Activated T-cell treated with anti-CD3 and anti-CD28 coated beads, Interleukin-2, amount 50 U/mL, for 24 hours (primary cell): ENCODE measurements at regions not wholly inside any gene's neighbourhood (a gene's known extent, or its start where the extent isn't known, plus 50 kb on each side); places are given as distances from the start of the nearest gene placed in this dataset.
A peak's percentile ranks its signal among the peaks of the same experiment; 100 is the strongest.
"Not testable (repeated sequence)": the region's sequence is repeated elsewhere in the genome, so short reads cannot be mapped to it uniquely, and the experiment has no call there.

ENCODE experiments used
- DNase-seq: peaks from one replicate; pipeline ENCODE4 v3.0.0-alpha.2; 2020
- H3K27ac Mint-ChIP-seq: 2 replicates; pipeline ENCODE4 v1.8.0; 2020; ENCODE audit warnings: mild to moderate bottlenecking, mixed read lengths
- H3K27me3 Mint-ChIP-seq: 2 replicates; pipeline ENCODE4 v1.8.0; 2020; ENCODE audit warnings: mixed read lengths
- H3K36me3 Mint-ChIP-seq: 2 replicates; pipeline ENCODE4 v1.8.0; 2020; ENCODE audit warnings: low read depth, mixed read lengths
- H3K4me1 Mint-ChIP-seq: 2 replicates; pipeline ENCODE4 v1.8.0; 2020; ENCODE audit warnings: low read depth, mixed read lengths
- H3K4me3 Mint-ChIP-seq: 2 replicates; pipeline ENCODE4 v1.8.0; 2020; ENCODE audit warnings: mild to moderate bottlenecking, moderate library complexity, mixed read lengths
- H3K9me3 Mint-ChIP-seq: 2 replicates; pipeline ENCODE4 v1.8.0; 2020; ENCODE audit warnings: mixed read lengths

DNA sequence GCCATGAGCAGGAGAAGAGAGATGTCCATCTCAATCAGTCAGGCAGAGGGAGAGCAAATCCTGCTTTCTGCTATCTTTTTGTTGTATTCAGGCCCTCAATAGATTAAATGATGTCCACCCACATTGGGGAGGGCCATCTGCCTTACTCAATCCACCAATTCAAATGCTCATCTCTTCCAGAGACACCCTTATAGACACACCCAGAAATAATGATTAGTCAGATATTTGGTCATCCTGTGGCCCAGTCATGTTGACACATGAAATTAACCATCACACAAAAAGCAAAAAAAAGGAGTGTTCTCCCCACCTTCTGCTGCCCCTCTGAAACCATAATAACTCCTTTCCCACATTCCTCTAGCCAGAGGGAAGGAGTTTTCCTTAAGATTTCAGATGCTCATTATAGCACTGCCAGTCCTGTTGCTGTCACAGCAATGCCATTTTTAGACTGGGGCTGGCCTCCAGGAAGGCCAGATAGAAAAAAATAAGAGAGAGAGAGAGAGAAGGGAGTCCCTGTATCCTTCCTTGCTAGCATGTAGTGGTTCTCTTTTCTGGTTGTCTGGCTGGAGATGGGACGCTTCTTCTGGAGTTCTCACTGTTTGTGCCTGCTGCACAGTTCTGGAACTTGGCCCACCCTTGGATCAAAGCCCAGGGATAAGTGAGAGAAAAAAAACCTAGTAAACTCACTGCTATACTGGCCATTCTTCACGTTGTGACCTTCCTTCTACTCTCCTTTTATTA lies 177.7 kb downstream of the RBM46 start:
- Mint-ChIP-seq H3K27ac (no peak overlapping the region), H3K36me3 (no peaks in the 10 kb centered on the region), H3K9me3 (peaks cover 12% of the 10 kb centered on the region), H3K4me1 (no peaks in the 10 kb centered on the region), H3K4me3 (no peak overlapping the region), H3K27me3 (no peaks in the 10 kb centered on the region)
- DNase-seq: no peak

DNA sequence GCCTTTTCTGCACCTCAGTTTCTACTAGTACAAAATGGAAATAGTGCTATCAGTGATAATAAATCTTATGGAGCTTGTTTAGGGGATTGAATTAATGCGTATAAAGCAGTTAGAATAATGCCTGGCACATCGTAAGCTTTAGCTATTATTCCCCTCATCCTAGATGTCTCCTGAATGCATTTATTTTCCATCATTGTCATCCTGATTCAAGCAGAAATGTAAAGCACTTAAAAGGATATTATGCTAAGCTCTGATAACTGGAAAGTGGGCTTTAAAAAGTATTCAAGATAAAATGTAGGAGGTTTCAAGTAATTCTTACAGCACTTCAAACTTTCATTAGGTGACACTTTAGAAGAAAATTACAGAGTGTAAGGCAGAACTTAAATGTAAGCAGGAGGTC lies 178.7 kb downstream of the RBM46 start:
- Mint-ChIP-seq H3K27me3 (no peaks in the 10 kb centered on the region), H3K9me3 (peaks cover 8% of the 10 kb centered on the region)

DNA sequence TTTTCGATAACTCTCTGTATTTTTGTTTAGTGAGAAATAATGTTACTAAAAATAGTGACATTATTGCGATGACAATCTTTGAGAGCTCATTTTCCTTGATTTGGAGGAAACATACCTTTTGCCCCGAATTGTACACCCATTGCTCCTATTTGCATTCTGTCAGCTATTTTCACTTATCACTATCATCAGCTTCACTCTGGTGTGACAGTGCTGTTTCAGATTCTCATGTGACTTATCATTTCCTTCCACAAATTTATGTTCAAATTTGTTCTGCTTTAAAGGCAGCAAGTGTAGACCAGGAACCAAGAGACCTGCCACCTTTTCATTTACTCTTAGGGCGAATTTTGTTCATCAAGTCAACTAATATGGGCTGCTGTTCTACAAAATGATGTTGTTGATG lies 179.4 kb downstream of the RBM46 start:
- no peaks in the 10 kb centered on the region for H3K27me3 Mint-ChIP-seq
- no peak overlapping the region for H3K27ac Mint-ChIP-seq
- H3K9me3 Mint-ChIP-seq: peaks cover 4% of the 10 kb centered on the region
- no peak for DNase-seq
- no peaks in the 10 kb centered on the region for H3K4me1 Mint-ChIP-seq
- no peak overlapping the region for H3K4me3 Mint-ChIP-seq
- H3K36me3 Mint-ChIP-seq: no peaks in the 10 kb centered on the region

More for the DNA sequence above, 178.7 kb downstream of the RBM46 start:
- H3K36me3 Mint-ChIP-seq: no peaks in the 10 kb centered on the region
- H3K4me3 Mint-ChIP-seq: no peak overlapping the region
- H3K27ac Mint-ChIP-seq: no peak overlapping the region
- no peaks in the 10 kb centered on the region for H3K4me1 Mint-ChIP-seq
- no peak for DNase-seq

DNA sequence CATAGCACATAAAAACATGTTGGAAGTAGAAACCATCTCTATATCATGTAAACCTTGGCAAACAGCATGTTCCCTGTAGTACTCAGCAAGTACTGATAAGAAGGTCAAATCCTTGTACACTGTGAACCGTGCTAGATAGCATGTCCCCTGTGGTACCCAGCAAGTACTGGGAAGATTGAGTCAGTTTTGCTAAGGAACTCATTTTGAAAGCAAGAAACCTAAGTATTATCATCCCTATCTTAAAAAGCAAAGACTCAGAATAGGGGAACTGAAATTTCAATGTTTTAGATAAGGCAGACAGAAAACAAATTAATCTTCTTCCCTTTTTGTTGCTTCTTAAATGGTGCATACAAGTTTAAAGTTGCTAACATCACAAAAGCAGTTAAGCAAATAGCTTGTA lies 180.2 kb downstream of the RBM46 start:
- Mint-ChIP-seq H3K27me3 (no peaks in the 10 kb centered on the region), H3K36me3 (no peaks in the 10 kb centered on the region), H3K27ac (no peak overlapping the region), H3K4me3 (no peak overlapping the region), H3K4me1 (no peaks in the 10 kb centered on the region), H3K9me3 (peaks cover 3% of the 10 kb centered on the region)
- no peak for DNase-seq

DNA sequence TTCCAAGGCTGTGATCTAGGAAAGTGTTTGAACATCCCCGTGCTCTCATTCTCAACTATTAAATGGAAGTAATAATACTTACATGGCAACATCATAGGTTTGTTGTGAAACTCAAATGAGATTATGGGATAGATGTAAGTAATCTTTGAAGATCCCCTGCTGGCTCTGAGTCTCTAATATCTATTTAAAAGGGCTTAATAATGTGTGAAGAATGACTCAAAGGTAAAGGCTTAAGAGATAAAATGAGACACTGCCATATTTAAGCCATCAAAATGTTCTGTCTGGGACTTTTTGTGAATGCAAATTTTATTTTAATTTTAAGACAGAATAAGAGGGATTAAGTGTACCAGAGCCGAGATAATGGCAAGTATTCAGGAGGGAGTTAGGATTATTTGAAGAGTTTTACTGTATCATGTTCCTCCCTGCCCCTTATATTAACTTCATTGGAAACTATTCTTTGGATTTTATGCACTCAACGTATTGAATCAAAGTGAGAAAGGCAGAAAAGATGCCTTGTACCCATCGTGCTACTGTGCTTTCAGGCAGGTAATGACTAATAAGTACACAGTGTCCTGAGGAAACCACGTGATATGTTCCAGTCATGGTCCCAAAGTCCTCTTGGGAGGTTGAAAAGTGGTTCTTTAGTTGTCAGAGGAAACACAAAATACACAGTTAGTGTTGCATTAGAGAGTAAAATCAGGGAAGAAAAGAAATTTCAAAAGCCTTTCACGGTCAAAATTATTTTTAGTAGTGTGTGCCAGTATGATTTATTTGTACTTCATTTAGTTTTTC lies 192.4 kb downstream of the RBM46 start:
- no peaks in the 10 kb centered on the region for H3K9me3 Mint-ChIP-seq
- no peaks in the 10 kb centered on the region for H3K27me3 Mint-ChIP-seq
- no peak overlapping the region for H3K27ac Mint-ChIP-seq
- DNase-seq: no peak
- H3K4me1 Mint-ChIP-seq: no peaks in the 10 kb centered on the region
- H3K4me3 Mint-ChIP-seq: no peak overlapping the region
- no peaks in the 10 kb centered on the region for H3K36me3 Mint-ChIP-seq

DNA sequence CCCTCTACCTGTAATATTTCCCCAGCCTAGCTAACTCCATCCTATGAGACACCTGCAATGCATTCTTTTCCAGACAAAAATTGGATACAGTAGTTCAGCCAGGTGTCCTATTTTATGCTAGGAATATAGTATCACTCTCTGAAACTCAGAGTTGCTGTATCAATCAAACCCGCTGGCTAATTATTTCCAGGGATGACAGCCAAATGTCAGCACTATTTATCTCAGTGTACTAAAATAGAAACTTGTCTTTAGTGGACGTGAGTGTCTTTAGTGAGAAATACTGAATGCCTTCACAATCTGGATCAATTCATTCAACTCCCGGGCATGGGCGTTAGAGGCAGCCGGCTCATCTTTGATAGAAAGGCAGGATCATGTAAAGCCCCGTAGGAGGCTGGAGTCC lies 196.2 kb downstream of the RBM46 start:
- Mint-ChIP-seq H3K27ac (no peak overlapping the region), H3K4me1 (no peaks in the 10 kb centered on the region), H3K27me3 (no peaks in the 10 kb centered on the region), H3K36me3 (no peaks in the 10 kb centered on the region), H3K4me3 (no peak overlapping the region), H3K9me3 (no peaks in the 10 kb centered on the region)
- DNase-seq: no peak

DNA sequence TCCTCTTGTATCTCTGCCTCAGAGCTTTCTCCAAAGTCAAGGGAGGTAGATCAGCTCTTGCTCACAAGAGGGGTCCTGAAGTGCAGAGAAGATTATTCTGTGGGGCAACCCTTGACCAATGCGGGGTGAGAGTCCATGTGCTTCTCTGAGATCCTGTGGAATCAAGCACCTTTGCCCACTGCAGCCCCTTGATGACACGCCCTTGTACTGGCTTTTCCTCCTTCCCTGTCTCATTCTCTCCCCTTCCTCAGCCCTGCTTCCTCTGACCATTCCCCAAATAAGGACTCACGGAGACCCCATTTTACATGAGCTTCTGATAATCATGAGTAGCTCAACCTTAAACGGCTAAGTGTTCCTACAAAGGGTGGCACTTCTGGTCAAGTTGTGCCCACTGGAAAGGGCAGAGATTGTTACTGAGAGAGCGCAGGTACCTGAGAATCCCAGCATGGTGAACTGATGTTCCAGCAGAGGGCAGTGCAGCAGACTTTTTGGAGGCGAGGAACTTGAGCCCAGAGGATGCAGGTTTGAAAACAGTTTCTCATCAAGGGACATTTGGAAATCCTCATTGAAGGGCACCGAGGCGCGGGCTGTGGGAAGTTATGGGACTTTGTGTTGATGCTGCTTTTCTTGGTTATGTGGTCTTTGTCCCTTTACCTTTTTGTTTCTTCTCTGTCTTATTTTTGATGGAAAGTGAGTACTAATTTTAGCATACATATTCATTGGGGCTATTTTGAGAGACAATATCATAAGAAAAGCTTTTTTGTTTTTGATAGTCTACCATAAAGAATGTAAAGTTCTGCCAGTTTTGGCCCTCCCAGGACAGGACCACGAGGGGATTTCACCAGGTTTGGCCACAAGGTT lies 201.3 kb downstream of the RBM46 start:
- H3K27me3 Mint-ChIP-seq: peaks cover 5% of the 10 kb centered on the region
- H3K36me3 Mint-ChIP-seq: no peaks in the 10 kb centered on the region
- H3K27ac Mint-ChIP-seq: no peak overlapping the region
- H3K4me1 Mint-ChIP-seq: no peaks in the 10 kb centered on the region
- H3K4me3 Mint-ChIP-seq: no peak overlapping the region
- peak; percentile 38 for DNase-seq
- no peaks in the 10 kb centered on the region for H3K9me3 Mint-ChIP-seq

DNA sequence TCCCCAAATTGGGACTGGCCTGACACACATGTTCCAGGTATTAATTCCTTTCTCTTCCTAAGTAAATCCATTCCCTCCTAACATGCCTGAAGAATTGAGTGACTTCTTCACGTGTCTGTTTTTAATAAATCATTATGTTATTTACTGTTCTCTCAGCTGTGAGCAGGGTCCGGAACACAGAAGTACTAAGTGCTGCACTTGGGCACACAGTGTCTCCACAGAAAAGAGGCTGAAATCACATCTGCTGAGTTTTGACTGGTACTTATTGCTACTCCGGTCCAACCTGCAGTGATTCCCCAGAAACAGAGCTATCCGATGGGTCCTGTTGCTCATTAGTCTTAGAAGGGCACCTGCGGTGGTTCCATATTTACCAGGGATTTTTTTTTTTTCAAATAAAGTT lies 202.6 kb downstream of the RBM46 start:
- no peaks in the 10 kb centered on the region for H3K4me1 Mint-ChIP-seq

DNA sequence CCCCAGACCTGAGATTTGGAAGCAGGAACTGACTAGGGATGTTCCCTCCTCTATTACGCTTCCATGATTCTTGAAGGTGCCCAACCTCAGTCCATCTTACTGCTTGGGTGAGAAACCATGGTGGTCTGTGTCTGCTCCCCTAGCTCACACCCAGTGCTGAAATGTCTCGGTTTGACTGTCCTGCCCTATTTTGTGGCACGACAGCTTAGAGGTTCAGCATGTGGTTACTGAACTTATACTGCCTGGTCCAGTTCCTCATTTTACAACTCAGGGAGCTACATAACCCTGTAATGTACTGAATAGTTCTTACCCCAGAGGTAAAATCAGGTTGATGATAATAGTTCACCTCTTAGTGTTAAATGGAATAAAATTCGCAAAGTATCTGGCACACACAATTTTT lies 203.1 kb downstream of the RBM46 start:
- Mint-ChIP-seq H3K36me3 (no peaks in the 10 kb centered on the region), H3K4me3 (no peak overlapping the region), H3K4me1 (no peaks in the 10 kb centered on the region), H3K9me3 (no peaks in the 10 kb centered on the region), H3K27ac (no peak overlapping the region), H3K27me3 (peaks cover 5% of the 10 kb centered on the region)
- DNase-seq: no peak

More for the DNA sequence above, 202.6 kb downstream of the RBM46 start:
- Mint-ChIP-seq H3K36me3 (no peaks in the 10 kb centered on the region), H3K27me3 (peaks cover 5% of the 10 kb centered on the region), H3K4me3 (no peak overlapping the region), H3K27ac (no peak overlapping the region), H3K9me3 (no peaks in the 10 kb centered on the region)
- no peak for DNase-seq

DNA sequence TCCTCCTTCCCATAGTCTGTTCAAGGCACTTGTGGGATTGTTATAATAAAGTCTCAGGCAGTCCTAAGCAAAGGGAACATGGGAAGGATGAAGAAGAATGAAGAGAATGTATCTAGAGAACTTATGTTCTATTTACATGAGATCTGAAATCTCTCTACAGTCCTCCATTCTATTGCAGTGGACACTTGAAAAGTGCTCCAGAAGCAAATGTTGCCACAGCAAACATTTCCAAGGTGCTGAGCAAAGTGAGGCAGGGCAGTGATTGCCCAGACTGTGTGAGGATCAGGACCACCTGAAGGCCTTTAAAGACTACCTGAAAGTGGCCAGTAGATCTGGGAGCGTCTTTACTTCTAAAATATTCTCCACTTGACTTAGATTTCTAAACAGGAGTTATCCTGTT lies 203.5 kb downstream of the RBM46 start:
- Mint-ChIP-seq H3K4me3 (no peak overlapping the region), H3K27ac (no peak overlapping the region), H3K9me3 (no peaks in the 10 kb centered on the region), H3K27me3 (peaks cover 5% of the 10 kb centered on the region), H3K4me1 (no peaks in the 10 kb centered on the region), H3K36me3 (no peaks in the 10 kb centered on the region)
- DNase-seq: no peak

DNA sequence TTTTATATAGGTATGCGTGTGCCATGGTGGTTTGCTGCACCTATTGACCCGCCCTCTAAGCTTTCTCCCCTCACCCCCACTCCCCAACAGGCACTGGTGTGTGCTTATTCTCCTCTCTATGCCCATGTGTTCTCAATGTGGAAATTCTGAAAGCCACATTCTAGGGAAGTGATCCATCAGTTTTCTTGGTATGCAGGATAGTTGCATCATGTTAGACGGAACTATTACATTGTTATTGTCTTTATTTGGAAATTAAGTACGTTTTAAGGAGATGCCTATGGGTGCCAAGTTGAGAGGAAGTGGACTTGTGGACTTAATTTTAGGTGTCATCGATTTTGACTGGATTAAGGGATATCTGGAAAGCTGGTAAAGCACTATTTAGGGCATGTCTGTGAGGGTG lies 204.6 kb downstream of the RBM46 start:
- no peaks in the 10 kb centered on the region for H3K9me3 Mint-ChIP-seq
- no peak overlapping the region for H3K27ac Mint-ChIP-seq
- no peaks in the 10 kb centered on the region for H3K4me1 Mint-ChIP-seq
- DNase-seq: no peak
- H3K27me3 Mint-ChIP-seq: peaks cover 5% of the 10 kb centered on the region
- H3K36me3 Mint-ChIP-seq: no peaks in the 10 kb centered on the region
- no peak overlapping the region for H3K4me3 Mint-ChIP-seq

DNA sequence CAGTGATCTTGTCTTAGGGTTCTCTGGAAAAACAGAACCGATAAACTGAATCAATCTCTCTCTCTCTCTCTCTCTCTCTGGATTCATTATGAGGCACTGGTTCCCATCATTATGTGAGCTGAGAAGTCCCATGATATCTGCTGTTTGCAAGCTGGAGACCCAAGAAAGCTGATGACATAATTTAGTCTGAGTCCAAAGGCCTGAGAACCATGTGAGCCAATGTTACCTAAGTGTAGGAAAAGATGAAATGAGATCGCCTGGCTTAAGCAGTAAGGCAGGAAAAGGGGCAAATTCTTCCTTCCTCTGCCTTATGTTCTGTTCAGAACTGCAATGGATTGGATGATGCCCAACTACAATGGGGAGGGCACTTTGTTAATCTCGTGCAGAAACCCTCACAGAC lies 207.4 kb downstream of the RBM46 start:
- H3K36me3 Mint-ChIP-seq: no peaks in the 10 kb centered on the region
- H3K27me3 Mint-ChIP-seq: peaks cover 5% of the 10 kb centered on the region
- no peak overlapping the region for H3K27ac Mint-ChIP-seq
- DNase-seq: no peak
- no peaks in the 10 kb centered on the region for H3K9me3 Mint-ChIP-seq
- no peak overlapping the region for H3K4me3 Mint-ChIP-seq
- no peaks in the 10 kb centered on the region for H3K4me1 Mint-ChIP-seq

DNA sequence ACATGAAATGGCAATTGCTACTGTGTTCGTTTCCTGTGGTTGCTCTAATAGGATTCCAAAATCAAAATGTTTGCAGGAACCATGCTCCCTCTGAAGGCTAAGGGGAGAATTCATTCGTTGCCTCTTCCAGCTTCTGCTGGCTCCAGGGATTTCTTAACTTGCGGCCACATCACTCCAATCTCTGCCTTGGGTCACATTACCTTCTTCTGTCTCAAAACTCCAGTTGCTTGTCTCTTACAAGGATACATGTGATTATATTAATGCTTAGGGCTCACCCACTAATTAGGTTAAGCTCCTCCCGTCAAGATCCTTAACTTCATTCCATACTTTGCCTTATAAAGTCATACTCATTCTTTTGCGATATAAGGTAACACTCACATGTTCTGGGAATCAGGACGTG lies 208.4 kb downstream of the RBM46 start:
- Mint-ChIP-seq H3K9me3 (no peaks in the 10 kb centered on the region), H3K4me3 (no peak overlapping the region), H3K27ac (no peak overlapping the region), H3K4me1 (no peaks in the 10 kb centered on the region), H3K27me3 (peaks cover 5% of the 10 kb centered on the region), H3K36me3 (no peaks in the 10 kb centered on the region)
- DNase-seq: no peak

DNA sequence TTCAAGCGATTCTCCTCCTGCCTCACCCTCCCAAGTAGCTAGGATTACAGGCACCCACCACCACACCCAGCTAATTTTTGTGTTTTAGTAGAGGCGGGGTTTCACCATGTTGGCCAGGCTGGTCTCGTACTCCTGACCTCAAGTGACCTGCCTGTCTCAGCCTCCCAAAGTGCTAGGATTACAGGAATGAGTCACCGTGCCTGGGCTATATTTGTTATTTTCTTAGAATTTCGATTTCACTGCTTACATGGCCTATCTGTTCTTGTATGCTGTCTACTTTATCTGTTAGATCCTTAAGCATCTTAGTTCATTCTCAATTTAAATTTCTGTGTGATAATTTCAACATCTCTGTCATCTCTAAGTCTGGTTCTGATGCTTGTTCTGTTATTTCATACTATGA lies 210.6 kb upstream of the NPY2R start:
- not testable (repeated sequence) for H3K27ac Mint-ChIP-seq, H3K4me3 Mint-ChIP-seq, H3K4me1 Mint-ChIP-seq, H3K9me3 Mint-ChIP-seq, DNase-seq, H3K36me3 Mint-ChIP-seq, H3K27me3 Mint-ChIP-seq

DNA sequence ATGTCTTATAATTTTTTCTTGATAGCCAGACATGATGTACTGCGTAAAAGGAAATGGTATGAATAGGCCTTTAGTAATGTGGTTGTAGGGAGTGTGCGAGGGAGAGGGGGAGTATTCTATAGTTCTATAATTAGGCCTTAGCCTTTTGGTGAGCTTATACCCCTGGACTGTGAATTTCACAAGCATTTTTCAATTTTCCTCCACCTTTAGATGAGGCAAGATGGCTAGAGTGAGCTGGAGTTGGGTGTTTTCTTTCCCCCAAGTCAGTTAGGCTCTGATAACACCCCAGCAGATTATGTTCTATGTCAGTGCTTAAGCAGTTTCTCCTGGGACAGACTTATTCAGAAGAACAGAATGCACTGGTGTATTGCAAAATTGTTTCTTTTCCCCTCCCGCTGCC lies 210.2 kb upstream of the NPY2R start:
- Mint-ChIP-seq H3K4me3 (no peak overlapping the region), H3K9me3 (no peaks in the 10 kb centered on the region), H3K27ac (no peak overlapping the region), H3K27me3 (peaks cover 4% of the 10 kb centered on the region), H3K36me3 (no peaks in the 10 kb centered on the region), H3K4me1 (no peaks in the 10 kb centered on the region)
- DNase-seq: no peak
